Heart left ventricle (tissue), 13 donors: ENCODE measurements at regions not wholly inside any gene's neighbourhood (a gene's known extent, or its start where the extent isn't known, plus 50 kb on each side); places are given as distances from the start of the nearest gene placed in this dataset.

Experiments
- CTCF ChIP-seq, 12 donors: fragments of 200-600 bp; sonication (generic) in 4 of 12; IDR thresholded peaks; one replicate each; pipeline versions ENCODE4 v1.5.0 to v1.8.0; 2018 to 2022; ENCODE audit warnings: antibody characterized with exemption in 12 of 12, mild to moderate bottlenecking in 5 of 12
- POLR2A ChIP-seq, 2 donors: fragments of 450-650 bp; IDR thresholded peaks; one replicate each; pipeline ENCODE4 v1.6.1; 2017; ENCODE audit warnings: antibody characterized with exemption in 2 of 2, mild to moderate bottlenecking in 2 of 2, moderate library complexity in 2 of 2
- donor health status: ischemic (EF 13 %, LVEDD 7.1; RV severe dilation, severe dysfunction).
- donor health status: DM: no; HTN: yes; CAD: no.
- donor health status: DM: no; HTN: no; CAD: no.
- donor health status: ischemic (EF 25% LVEDD 6.9; RV normal size, moderate dysfunction).
- donor health status: ischemic (EF 25% LVEDD 5.7; RV mildly dilated, moderate dysfunction).
- donor health status: ischemic (EF 35%, LVEDD 5.7; RV mildly dilated, moderate dysfunction).
- donor health status: nonischemic (EF 11% LVEDD 7.7; RV severe dilation, severe dysfunction).
- donor health status: DM: yes; HTN: yes; CAD: no.
- donor health status: PGD.
- donor health status: ischemic (EF 29% LVEDD 5.4; RV normal size, mild dysfunction).
- donor health status: nonischemic (EF 23%, LVEDD 6.1; RV moderate dilation, normal function).

GRCh38 chr10:21260066-21260465 lies 265.4 kb downstream of the SKIDA1 start:
- no peak for TF ChIP-seq CTCF (IDR thresholded peaks at IDR 0.05)
- TF ChIP-seq POLR2A (IDR thresholded peaks at IDR 0.05), result no peak
